ENCODE measurements at regions not wholly inside any gene's neighbourhood (a gene's known extent, or its start where the extent isn't known, plus 50 kb on each side); places are given as distances from the start of the nearest gene placed in this dataset.

DNA sequence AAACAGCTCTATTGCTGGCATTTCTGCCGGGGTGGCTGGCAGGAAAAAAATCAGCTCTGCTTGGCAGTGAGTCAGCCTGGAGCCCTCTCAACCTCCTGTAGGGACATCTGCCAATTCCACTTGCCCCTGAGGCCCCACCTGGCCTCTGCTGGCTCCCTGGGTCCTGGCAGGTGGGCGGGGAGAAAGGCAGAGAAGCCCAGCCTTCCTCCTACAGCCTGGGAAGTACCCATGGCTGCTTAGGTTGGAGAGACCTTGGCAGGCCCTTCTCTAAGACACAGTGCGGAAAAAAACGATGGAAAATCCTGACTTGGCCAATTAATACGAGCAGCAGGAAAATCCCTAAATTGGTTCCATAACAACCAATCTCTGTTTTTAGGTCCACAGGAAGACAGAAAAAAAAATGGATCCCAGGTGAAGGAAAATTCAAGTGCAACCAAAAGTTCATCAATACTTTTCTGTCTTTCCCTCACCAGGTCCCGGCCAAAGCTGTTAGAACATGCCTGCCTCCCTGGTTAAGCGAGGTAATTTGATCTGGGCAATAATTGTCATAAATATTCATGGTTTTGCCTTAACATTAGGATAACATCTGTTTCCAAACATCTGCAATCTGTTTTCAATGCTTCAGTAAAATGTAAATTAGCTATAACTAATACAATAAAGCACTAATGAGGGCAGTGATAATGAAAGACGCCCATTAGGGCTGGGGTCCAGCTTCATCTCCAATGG, 245.9 kb downstream of the TFCP2L1 start:
- peak; percentile 86 for DNase-seq

DNA sequence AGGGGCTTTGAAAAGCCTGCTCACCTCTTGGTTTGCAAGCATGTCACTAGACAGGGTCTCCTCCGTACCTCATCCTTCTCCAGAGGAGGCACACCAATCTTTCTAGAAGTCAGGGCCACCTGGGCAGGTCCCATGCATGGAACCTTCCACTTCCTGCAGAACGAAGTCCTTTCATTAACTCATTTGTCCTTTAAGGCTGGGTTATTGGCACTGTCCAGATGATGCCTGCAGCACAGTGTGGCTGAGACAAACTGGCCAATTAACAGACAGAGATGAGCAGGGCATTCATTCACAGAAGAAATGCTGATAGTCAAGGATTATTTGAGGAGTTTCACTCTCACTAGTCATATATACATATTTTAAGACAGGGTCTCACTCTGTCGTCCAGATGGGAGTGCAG, 245.3 kb downstream of the TFCP2L1 start:
- no peak for DNase-seq

DNA sequence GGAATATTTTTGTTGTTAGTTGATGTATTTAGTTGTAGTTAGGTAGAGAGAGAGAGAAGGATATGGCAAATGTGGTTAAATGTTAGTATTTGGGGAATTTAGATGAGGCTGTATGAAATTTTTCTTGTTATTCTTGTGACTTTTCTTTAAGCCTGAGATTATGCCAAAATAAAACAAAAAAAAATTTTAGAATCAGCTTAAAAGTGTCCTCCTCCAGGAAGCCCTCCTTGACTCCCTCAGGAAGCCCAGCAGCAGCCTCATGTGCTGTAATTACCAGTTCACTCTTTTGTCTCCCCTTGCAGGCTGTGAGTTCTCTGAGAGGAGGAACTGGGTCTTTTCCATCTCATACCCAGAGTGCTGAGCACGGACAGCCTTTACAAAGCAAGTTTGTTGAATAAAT, 243.5 kb downstream of the TFCP2L1 start:
- DNase-seq, result no peak

DNA sequence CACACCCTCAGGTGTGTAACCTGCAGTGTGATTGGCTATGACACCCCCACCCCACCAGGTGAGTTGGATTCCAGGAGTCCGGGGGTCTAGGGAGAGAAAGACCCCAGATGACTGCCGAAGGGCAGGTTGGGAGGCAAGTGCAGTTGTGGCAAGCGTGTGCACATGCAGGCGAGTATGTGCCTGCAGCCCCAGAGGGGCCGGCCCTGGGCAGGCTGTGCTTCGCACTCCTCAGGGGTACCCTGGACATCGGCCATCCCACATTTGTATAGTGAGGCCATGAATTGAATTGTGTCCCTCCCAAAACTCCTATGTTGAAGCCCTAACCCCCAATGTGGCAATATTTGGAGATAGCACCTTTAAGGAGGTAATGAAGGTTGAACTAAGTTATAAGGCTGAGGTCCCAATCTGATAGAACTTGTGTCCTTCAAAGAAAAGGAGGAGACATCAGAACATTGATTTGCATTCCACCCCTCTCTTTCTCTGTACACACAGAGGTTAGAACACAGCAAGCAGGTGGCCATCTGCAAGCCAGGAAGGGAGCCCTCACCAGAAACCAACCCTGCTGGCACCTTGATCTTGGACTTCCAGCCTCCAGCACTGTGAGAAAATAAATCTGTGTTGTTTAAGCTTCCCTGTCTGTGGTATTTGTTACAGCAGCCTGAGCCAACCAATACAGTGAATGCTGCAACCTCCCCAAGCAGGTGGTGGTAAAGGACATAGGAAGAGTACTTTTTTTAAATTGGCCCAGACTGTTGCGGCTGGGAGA, 241.8 kb downstream of the TFCP2L1 start:
- no peak for DNase-seq

DNA sequence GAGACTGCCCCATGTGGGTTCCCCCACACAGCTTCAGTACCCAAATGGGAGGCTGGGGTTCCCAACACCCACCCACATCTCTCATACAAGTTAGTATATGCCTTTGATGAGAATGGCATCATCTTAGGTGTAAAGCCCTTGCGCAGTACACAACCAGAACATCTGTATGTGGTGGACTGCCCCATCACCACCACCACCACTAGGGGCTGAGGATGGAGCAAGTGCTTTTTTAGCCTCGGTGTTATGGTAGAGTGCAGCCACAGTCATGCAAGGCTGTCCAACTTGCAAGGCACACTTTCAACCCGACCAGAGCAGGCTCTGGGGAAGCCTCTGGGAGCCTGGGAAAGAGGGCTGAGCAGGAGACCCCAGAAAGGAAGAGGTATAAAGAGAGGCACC, 241.2 kb downstream of the TFCP2L1 start:
- no peak for DNase-seq

DNA sequence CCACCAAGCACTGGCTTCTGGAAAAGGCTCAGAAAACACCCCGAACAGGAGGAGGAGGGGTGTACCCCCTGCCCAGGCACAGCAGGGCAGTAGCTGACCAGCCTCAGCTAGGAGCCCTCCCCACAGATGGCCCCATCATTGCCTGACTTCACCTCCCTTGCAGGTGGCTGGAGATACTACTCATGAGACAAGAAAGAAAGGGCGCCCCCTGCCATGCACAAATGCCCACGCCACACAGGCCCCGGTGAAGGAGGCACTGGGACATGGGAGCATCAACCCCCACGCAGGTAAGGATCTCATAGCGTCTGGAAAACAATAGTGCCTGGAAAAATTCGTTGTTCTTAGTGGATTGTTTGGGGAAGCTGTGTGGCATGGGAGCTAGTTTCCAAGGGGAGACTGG, 240.6 kb downstream of the TFCP2L1 start:
- no peak for DNase-seq

DNA sequence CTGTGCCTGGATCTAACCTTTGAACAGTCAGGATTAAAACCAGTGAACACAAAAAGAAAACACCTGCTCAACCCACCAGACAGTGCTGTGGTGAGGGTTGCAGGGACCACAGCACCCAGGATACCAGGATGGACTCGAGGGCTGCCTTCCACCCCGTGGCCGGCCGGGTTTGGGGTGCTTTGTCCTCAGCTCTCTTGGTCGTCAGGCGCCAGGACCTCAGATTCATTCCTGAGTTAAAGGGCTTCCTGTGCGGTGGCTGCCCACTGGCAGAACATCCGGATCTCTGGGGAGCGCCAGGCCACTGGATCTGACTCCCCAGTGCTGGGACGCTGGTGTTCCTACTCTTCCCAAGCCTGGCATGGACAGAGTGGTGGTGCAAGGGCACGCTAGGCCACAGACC, 239.8 kb downstream of the TFCP2L1 start:
- no peak for DNase-seq

DNA sequence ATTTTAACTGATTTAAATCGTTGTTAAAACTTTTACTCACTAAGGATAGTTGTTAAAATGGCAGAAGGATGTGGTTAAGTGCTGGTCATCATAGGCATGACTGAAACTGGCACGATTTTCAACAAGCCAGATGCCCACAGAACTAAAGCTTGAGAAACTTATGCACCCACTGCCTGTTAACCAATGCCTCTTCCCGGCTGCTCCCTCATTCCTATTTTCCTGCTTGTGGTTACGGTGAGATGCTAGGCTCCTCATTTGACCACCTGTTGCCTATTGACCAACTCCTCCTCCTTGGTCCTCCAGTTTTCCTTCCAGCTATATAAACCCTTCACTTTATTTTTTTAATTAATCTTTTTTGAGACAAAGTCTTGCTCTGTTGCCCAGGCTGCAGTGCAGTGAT, 238.7 kb downstream of the TFCP2L1 start:
- DNase-seq, result no peak

DNA sequence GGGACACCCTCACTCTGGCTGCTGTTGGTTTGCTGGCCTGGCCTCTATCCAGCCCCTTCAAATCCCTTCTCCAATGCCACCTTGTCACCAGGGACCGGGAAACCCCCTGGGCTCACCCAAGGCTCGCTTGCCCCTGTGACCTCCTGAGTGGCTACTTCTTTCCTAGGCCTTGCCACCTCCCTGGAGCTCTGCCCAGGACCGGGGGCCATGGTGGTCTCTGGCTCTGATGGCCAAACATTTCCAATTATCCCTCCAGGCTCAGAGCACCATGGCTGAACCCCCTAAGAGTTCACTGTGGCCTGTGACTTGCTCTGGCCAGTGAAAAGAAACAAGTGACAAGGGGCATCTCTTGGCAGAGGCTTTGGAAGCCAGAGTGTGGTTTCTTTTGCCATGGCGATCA, 237.6 kb downstream of the TFCP2L1 start:
- no peak for DNase-seq

DNA sequence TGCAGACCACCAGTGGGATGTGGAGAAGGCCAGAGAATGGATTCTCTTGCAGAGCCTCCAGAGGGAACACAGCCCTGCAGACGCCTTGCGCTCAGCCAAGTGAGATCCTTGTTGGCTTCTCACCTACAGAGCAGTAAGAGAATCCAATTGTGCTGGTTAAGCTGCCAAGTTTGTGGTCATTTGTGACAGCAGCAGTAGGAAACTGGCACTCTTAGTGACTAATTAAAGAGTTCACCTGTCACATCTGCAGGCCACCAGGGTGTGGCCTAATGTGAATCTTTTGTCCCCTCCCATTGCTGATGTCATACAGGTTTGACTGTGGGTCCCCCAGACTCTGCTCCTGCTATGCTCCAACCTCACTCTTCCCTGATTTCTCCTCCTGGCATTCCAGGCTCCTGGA, 235.9 kb downstream of the TFCP2L1 start:
- DNase-seq, result no peak

DNA sequence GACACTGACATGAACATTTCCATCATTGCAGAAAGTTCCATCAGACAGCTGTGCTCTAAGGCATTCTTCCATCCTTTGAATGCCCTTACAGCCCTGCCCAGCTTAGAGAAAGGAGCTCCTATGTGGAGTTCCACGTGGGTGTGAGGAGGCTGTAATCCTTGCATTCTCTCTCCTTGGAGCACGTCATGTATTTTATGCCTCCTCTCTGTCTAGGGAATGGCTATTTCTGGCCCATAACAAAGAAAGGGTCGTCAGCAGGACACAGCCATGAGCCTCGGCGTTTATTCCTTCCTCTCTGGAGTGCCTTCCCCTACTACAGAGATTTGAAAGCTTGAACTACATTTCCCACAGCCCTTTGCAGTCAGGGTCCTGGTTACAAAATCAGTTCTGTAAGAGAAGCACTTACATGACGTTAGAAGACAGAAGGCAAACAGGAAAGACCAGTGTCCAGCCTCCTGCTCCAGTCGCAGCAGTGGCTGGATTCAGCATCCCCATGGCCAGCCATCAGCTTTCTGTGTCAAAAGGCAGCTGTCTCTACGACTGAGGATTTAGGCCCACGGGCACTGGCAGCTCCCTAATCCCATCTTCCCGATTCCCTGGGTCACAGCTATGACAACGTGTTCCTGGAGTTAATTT, 234.9 kb downstream of the TFCP2L1 start:
- no peak for DNase-seq

DNA sequence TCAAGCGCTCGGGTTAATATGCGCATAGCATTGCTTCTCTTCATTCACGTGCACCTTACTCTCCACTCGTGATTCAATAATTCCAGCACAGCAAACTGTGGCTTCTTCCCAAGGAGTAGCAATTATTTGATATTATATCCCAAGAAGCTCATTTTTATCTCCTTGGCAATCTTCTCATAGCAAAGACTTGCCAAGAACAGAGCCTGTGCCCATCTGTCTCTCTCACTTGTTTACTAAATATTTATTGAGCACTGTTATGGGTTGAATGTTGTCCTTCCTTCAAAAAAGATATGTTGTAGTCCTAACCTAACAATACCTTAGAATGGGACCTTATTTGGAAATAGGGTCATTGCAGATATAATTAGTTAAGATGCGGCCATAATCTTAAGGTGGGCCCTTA, 233.7 kb downstream of the TFCP2L1 start:
- no peak for DNase-seq

DNA sequence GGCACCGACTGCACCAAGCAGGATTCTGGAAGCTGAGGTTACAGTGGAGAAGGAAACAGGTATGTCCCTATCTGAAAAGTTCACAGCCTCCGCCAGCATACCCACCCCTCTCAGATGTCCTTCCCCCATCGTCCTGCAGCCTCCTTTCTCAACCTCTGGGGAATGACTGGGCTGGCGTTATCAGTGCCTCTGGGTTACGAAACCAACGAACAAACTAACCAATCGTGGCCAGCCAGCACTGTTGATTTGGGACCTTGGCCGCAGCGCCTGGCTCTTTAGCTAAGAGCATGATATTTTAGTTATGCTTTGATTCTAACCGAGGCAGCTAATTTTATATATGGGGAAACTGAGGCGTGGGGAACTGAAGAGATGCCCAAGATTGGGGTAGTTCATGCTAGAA, 233.0 kb downstream of the TFCP2L1 start:
- no peak for DNase-seq

DNA sequence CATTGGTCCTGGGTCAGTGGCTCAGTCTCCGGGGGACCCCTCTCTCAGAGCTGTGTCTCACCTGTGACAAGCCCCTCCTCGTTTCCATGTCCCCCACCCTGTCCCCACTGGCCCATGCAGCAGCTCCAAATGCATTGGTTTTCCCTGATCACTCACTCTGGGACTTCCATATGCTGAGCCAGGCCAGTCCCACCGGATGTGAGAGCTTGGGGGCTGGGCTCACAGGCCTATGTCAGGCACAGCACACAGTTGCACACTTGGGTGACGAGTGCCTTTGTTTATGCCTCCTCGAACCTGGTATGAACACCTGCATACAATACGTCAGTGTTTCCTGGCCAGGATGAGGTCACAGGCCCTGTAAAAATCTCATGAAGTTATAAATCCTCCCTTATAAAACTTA, 232.5 kb downstream of the TFCP2L1 start:
- DNase-seq, result no peak

DNA sequence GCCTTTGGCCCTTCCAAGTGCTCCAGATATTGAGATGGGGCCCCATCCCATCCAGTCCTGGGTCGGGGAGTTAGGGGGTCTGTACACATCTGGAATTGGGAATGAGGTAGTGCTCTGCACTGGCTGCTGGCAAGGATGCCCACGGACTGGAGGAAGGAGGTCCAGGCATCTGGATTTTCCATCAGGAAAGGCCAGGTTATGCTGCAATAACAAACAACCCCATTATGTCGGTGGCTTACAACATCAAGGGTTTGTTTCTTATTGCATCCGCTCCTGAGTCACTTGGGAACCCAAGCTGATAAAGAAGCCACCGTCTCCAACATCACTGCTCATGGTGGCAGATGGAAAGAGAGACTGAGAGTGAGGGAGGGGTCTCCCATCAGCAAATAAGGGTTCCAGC, 229.9 kb downstream of the TFCP2L1 start:
- DNase-seq, result no peak

DNA sequence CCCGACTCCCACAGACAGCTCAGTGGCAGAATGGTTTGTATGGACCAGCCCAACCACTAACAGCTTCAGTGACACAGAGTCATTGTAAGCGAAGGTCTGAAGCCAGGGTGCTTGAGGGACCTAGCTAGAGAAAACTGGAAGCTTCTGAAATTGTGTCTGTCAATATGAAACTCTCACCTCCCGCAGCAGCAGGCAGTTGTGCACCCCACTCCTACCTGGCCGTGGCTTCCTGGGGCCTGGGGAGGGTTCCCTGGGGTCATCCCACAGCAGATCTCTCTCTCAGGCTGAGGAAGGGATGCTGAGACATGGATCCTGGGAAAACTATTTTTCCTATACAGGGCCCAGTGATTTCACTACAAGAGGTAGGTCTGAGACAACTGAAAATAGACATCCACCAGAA, 229.5 kb downstream of the TFCP2L1 start:
- no peak for DNase-seq

DNA sequence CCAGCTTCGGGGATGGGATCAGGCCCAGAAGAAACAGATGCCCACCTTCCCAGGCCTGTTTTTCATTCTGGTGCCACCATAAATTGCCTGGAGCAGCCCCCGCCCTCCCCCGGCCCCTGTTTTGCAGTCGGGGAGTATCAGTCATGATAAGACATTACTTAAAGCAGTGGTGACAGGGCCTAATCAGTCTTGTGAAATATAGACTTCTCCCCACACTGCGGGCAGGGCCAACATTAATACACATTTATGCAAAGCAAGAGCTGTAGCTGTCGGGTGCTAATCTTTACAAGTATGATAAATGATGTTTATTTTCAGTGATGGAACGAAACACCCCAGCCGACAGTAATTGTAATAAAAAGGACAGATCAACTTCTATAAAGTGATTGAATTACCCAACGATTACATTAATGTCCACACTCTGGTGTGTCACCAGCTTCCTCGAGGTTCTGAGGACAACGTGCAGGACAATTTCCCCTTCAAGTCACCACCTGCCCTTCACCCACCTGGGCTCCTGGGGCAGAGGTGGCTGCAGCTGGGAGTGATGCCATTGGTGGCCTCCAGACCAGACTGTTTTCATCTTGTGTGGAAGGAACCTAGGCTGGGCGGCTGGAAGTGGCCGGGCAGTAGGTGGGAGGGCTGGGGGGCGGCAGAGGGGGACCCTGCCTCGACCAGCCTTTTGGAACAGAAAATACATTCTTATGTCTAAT, 226.0 kb downstream of the TFCP2L1 start:
- DNase-seq, result no peak

DNA sequence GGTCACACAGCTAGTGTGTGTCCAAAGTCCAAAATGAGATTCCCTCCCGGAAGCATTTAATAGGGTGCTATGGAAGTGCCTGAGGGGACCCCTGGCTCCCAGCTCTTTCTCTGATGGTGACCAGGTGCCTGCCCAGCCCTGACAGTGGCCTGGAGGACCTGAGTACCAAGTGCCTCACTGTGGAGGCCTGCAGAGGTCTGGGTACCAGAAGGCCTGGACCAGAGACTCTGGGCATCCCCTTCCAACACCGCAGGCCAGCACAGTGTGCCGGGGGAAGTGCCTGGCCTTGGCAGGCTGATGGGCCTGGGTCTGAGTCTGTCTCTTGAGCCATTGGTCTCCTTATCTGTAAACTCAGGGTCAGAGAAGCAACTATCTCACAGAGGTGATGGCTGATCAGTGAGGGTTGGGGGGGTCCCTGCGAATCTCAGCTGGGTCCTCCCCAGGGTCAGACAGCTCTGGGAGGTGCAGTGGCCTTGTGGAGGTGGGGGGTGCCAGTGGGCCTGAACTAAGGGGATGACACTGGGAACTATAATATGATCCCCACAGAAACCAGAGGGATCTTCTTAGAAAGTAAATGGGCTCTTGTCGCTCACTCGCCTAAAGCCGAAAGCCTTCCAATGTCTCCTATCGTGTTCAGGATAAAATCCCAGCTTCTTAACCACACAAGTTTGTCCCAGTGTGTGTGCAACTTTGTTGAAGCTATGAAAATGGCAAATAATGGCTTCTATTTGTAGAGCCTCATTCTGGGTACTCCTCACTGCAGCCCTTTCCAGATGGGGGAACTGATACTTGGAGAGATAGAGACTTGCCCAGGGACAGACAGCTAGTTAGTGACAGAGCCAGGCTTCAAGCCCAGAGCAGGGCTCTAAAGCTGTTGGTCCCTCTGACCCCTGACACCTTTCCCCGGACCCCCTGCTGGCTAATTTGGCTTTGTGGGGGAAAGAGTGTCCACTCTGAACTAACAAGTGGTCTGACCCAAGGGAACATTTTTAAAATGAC, 225.1 kb downstream of the TFCP2L1 start:
- no peak for DNase-seq

DNA sequence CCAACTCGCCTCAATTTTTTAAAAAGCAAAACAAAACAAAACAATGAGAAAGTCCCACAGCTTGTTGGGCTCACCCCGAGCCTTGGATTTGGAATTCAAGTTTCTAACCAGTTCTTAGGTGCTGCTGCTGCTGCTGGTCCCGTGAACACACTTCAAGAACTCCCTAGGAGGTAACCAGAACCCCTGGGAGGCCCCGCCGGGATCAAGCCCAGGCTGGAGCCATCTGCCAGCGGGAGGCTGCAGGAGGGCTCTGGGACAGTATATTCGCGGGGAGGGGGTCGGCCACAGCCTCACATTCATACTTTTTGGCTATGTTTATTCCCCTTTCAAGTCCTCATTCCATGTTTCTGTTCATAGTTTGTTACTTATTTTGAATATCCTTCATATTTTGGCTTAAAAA, 223.4 kb downstream of the TFCP2L1 start:
- no peak for DNase-seq

DNA sequence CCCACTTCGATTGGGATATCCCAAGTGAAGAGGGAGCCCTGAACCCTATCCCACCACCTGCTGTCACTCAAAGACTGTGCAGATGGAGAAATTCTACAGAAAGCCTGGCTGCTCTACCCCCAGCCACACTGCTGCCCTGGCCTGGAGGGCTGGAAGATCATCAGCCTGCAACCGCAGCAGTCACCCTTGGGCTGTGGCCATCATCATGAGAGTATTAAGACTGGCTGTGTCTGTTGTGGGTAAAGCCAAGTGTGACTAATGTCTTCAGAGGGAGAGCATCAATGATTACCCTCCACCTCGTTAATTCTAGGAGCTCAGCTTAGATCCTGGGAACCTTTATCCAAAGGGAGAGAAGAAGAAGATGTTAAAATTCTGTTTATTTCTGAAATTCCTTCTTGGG, 221.5 kb downstream of the TFCP2L1 start:
- no peak for DNase-seq

DNA sequence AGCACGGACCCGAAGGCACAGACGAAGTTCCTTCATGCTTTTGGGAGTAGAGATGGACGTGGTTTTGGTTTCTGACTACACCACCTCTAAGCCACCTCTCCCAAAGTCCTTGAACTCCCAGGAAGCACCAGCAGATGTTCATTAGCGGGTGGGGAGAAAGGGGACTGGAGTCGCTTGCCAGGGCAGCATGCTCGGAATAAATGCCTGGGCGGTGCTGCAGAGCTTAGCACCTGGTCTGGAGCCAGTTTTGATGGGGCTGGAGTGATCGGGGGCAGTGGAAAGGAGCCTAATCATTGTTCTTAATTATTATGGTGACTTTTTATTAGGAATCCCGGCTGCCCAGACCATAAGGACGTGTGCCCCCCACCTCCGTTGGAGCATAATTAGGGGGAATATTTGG, 220.8 kb downstream of the TFCP2L1 start:
- peak; percentile 68 for DNase-seq

DNA sequence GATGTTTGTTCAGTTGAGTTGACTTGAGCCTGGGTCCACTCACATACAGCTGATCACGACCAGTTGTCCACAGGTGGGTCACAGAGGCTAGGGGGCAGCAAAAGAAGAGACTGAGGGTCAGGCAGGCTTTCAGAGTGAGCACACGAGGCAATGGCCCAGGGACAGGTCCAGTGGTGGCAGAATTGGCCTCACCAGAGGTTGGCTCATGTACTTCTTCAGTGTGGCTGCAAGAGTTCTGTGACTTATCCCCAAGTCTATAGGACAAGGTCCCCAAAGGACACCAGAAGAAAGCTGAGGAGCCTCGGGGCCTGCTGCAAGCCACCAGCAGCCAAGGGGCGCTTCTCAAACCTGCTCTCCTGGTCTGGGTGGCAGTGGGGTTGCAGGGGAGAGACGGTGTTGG, 219.8 kb downstream of the TFCP2L1 start:
- DNase-seq, result no peak
